LNCaP clone FGC (cell line): ENCODE measurements at regions not wholly inside any gene's neighbourhood (a gene's known extent, or its start where the extent isn't known, plus 50 kb on each side); places are given as distances from the start of the nearest gene placed in this dataset.

Experiments used
- DNase-seq: peaks from one replicate; pipeline ENCODE4 v3.0.0-alpha.2; 2011; ENCODE audit warnings: low read depth
- H3K4me3 ChIP-seq: 2 replicates; pipeline ENCODE4 v1.5.1; 2011; ENCODE audit warnings: mild to moderate bottlenecking, low read depth, low read length, control low read depth
- CTCF ChIP-seq: IDR thresholded peaks from 2 replicates; pipeline ENCODE4 v1.5.1; 2012; ENCODE audit warnings: mild to moderate bottlenecking; ENCODE audit not compliant: control insufficient read depth, insufficient read depth; ENCODE audit errors: extremely low read depth

DNA sequence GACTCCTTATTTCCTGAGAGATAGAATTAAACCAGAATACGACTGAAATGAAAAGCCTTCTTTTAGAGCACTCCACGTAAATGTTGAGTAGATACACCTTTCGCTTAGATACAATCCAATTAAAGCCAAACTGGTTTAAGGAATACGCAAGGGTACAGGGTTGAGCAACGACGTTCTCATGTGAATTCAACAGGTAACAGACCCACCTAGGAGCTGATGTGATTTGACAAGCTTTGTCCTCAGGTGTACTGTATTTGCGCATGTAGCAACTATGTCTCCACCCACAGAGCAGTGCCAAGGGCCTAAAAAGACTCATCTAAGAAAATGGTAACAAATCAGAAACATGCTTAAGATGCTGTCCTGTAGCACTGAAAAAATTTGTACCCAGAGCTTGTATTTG lies 139.6 kb downstream of the GATA3 start:
- no peak for TF ChIP-seq CTCF
- no peak for DNase-seq
- no peak overlapping the region for H3K4me3 ChIP-seq

- no peak for TF ChIP-seq CTCF
- DNase-seq: no peak
- no peak overlapping the region for H3K4me3 ChIP-seq
Measured at GRCh38 chr10:8206882-8207281, 152.4 kb downstream of the GATA3 start.

DNA sequence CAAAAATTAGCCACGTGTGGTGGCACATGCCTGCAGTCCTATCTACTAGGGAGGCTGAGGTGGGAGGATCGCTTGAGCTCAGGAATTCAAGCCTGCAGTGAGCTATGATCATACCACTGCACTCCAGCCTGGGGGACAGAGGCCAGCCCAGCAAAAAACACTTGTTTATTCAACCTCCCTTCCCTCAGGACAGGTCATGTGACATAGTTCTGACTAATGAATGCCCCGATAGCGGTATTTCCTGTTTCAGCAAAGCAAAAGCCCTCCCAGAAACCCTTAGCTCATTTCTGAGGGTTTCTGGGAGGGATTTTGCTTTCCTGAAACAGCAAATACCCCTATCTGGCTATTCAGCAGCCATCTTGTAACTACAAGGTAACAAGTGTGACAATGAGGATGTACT lies 157.1 kb downstream of the GATA3 start:
- no peak for TF ChIP-seq CTCF
- H3K4me3 ChIP-seq: no peak overlapping the region
- DNase-seq: no peak

DNA sequence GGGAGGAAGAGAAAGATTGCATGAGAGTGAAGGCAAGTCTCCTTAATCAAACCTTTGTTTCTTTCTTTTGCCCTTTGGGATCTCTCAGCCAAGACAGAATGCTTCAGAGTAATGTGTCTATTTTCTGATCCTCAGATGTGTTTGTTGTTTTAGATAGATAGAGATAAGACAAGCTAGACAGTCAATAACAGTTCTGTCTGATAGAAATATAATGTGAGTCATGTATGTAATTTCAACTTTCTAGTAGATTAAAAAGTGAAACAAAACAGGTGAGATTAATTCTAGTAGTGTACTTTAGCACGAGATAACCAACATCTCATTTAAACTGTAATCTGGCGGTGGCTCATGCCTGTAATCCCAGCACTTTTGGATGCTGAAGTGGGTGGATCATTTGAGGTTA lies 159.2 kb downstream of the GATA3 start:
- TF ChIP-seq CTCF: no peak
- DNase-seq: no peak

DNA sequence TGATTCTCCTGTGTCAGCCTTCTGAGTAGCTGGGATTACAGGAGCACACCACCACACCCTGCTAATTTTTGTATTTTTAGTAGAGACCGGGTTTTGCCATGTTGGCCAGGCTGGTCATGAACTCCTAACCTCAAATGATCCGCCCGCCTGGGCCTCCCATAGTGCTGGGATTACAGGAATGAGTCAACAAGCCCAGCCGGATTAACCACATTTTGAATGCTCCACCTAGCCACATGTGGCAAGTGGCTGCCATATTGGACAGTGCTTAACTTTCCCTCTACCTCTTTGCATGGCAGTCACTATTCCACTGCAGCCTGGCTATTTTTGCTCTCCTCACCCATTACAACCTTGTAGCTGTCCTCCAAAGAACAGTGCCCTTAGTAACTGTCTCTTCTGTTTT lies 160.1 kb downstream of the GATA3 start:
- H3K4me3 ChIP-seq: no peak overlapping the region
- no peak for TF ChIP-seq CTCF
- no peak for DNase-seq

More for the DNA sequence above, 159.2 kb downstream of the GATA3 start:
- H3K4me3 ChIP-seq: no peak overlapping the region

DNA sequence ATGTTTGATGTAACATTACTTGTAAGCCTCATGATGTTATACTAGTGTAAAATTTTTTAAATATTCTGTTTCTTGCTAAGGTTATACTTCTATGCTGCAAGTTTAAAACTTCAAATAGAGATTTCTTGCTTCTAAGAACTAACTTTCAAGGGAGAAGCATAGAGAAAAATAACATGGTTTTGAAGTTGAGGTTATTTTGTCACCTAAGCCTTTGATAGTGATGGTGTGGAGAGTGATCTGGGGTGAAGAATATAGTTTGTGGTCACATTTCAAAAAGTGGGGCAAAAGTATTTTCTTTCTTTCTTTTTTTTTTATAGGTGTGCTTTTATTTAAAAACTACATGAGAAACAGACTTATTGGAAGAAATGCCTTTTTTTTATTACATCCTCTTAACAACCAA lies 162.4 kb downstream of the GATA3 start:
- H3K4me3 ChIP-seq: no peak overlapping the region
- no peak for DNase-seq
- TF ChIP-seq CTCF: no peak

- TF ChIP-seq CTCF: no peak
- no peak for DNase-seq
- no peak overlapping the region for H3K4me3 ChIP-seq
Measured at GRCh38 chr10:8221451-8221850, 167.0 kb downstream of the GATA3 start.
